ENCODE measurements at regions not wholly inside any gene's neighbourhood (a gene's known extent, or its start where the extent isn't known, plus 50 kb on each side); places are given as distances from the start of the nearest gene placed in this dataset.

DNA sequence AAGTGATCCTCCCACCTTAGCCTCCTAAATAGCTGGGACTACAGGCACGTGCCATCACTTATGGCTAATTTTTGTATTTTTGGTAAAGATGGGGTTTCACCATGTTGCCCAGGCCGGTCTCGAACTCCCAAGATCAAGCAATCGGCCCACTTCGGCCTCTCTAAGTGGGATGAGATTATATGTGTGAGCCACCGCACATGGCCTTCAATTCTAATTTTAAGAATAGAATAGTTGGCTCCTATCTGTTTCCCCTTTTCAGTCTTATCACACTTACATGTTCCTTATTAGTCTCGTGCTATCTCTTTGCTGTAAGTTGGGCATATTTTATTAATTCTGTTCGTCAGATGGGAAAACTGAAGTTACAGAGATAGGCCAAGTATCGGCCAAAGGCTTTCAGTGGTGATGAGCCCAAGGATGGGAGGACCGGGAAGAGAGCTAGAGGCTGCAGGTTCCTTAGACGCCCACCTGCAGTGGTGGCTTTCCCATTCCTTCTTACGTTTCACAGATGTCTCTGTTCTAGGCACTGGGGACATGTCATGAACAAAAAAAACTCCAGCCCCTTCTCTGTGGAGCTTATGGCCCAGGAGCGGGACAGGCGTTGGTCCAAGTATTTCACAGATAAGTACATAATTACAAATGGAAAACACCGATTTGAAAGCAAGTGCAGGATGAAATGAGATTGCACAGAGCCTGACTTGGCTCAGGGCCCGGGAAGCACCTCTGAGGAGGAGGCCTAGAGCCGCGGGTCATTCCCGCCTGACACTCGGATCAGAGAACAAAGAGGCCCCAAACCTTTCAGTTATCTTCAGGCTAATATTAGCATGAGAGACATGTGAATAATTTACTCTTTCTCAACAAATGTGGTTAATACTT lies 91.1 kb upstream of the KLF13 start:
- TF ChIP-seq, protein P1, sequence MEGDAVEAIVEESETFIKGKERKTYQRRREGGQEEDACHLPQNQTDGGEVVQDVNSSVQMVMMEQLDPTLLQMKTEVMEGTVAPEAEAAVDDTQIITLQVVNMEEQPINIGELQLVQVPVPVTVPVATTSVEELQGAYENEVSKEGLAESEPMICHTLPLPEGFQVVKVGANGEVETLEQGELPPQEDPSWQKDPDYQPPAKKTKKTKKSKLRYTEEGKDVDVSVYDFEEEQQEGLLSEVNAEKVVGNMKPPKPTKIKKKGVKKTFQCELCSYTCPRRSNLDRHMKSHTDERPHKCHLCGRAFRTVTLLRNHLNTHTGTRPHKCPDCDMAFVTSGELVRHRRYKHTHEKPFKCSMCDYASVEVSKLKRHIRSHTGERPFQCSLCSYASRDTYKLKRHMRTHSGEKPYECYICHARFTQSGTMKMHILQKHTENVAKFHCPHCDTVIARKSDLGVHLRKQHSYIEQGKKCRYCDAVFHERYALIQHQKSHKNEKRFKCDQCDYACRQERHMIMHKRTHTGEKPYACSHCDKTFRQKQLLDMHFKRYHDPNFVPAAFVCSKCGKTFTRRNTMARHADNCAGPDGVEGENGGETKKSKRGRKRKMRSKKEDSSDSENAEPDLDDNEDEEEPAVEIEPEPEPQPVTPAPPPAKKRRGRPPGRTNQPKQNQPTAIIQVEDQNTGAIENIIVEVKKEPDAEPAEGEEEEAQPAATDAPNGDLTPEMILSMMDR (conservative IDR thresholded peaks at IDR 0.05) = no peak
- no peak for TF ChIP-seq ZFX (IDR thresholded peaks at IDR 0.05)

Measured in C4-2B (cell line).